D341Med (cell line): ENCODE measurements at regions not wholly inside any gene's neighbourhood (a gene's known extent, or its start where the extent isn't known, plus 50 kb on each side); places are given as distances from the start of the nearest gene placed in this dataset.

ENCODE experiments used
- DNase-seq: peaks from one replicate; pipeline ENCODE4 v3.0.0; 2012; ENCODE audit warnings: low spot score

GRCh38 chr6:105452924-105453756 lies 50.3 kb upstream of the PREP start:
- DNase-seq = peak; percentile 30
